HG03095 (cell line): ENCODE measurements at regions not wholly inside any gene's neighbourhood (a gene's known extent, or its start where the extent isn't known, plus 50 kb on each side); places are given as distances from the start of the nearest gene placed in this dataset.

Experiments used
- ATAC-seq: cut with Tn5 transposase; IDR thresholded peaks from one replicate; pipeline ENCODE4 v1.9.1; 2021; ENCODE audit warnings: moderate library complexity; ENCODE audit not compliant: unreplicated experiment

- no peak for ATAC-seq
Measured at GRCh38 chr18:68262690-68263294, 452.1 kb downstream of the TMX3 start.

- ATAC-seq: no peak
Measured at GRCh38 chr18:68256418-68257067, 458.4 kb downstream of the TMX3 start.

- ATAC-seq: no peak
Measured at GRCh38 chr18:68244786-68245185, 470.1 kb downstream of the TMX3 start.

GRCh38 chr18:68241881-68242280 is 473.0 kb downstream of the TMX3 start:
- ATAC-seq: no peak

GRCh38 chr18:68234676-68235075 is 480.2 kb downstream of the TMX3 start:
- ATAC-seq: no peak

- no peak for ATAC-seq
Measured at GRCh38 chr18:68234131-68234530, 480.8 kb downstream of the TMX3 start.

GRCh38 chr18:68233018-68233417 is 481.9 kb downstream of the TMX3 start:
- ATAC-seq: no peak

- no peak for ATAC-seq
Measured at GRCh38 chr18:68229351-68229750, 485.6 kb downstream of the TMX3 start.

- no peak for ATAC-seq
Measured at GRCh38 chr18:68221111-68221724, 493.7 kb downstream of the TMX3 start.

GRCh38 chr18:68220458-68220857 is 494.4 kb downstream of the TMX3 start:
- ATAC-seq: no peak

- ATAC-seq: no peak
Measured at GRCh38 chr18:68219872-68220271, 495.0 kb downstream of the TMX3 start.

- no peak for ATAC-seq
Measured at GRCh38 chr18:68219274-68219673, 495.6 kb downstream of the TMX3 start.

GRCh38 chr18:68215931-68216330 is 499.0 kb downstream of the TMX3 start:
- no peak for ATAC-seq

GRCh38 chr18:68186039-68186438 is 528.9 kb downstream of the TMX3 start:
- no peak for ATAC-seq

GRCh38 chr18:68181956-68182355 is 533.0 kb downstream of the TMX3 start:
- no peak for ATAC-seq

GRCh38 chr18:68179811-68180210 is 535.1 kb downstream of the TMX3 start:
- no peak for ATAC-seq

- ATAC-seq: no peak
Measured at GRCh38 chr18:68178921-68179320, 536.0 kb downstream of the TMX3 start.

GRCh38 chr18:68177807-68178702 is 536.9 kb downstream of the TMX3 start:
- no peak for ATAC-seq

- ATAC-seq: no peak
Measured at GRCh38 chr18:68176901-68177300, 538.0 kb downstream of the TMX3 start.

- ATAC-seq: no peak
Measured at GRCh38 chr18:68172842-68173549, 541.9 kb downstream of the TMX3 start.

GRCh38 chr18:68164909-68165308 is 550.0 kb downstream of the TMX3 start:
- ATAC-seq: no peak
